ENCODE measurements at regions not wholly inside any gene's neighbourhood (a gene's known extent, or its start where the extent isn't known, plus 50 kb on each side); places are given as distances from the start of the nearest gene placed in this dataset.

DNA sequence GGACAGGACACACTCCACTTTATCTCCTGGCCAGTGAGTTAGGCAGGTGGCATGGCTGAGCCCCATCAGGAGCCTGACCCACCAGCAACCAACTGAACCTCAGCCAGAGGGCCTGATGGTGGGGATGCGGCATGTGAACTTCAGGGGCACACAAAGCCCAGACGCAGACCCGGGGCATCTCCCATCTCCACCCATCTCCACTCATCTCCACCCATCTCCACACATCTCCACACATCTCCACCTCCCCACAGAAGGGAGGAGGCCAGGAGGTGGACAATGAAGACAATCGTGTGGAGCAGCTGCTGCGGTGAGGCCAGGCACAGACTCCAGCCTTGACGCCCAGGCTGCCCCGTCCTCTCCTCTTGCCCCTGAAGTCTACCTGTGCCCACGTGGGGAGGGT, 340.8 kb downstream of the CTTN start:
- TF ChIP-seq SMC3 (conservative IDR thresholded peaks at IDR 0.05; ENCODE audit: poor library complexity) (no peak), EP300 (conservative IDR thresholded peaks at IDR 0.05; ENCODE audit: poor library complexity, severe bottlenecking) (no peak), TAF1 (IDR thresholded peaks at IDR 0.05; ENCODE audit: low read depth) (no peak), MXI1 (conservative IDR thresholded peaks at IDR 0.05; ENCODE audit: poor library complexity, severe bottlenecking) (no peak), RAD21 (conservative IDR thresholded peaks at IDR 0.05) (no peak), EZH2 (IDR thresholded peaks at IDR 0.05; ENCODE audit: borderline replicate concordance, insufficient read depth, low read length, poor library complexity, severe bottlenecking) (no peak), POLR2AphosphoS5 (IDR thresholded peaks at IDR 0.05) (no peak)
- TF ChIP-seq, protein P1, sequence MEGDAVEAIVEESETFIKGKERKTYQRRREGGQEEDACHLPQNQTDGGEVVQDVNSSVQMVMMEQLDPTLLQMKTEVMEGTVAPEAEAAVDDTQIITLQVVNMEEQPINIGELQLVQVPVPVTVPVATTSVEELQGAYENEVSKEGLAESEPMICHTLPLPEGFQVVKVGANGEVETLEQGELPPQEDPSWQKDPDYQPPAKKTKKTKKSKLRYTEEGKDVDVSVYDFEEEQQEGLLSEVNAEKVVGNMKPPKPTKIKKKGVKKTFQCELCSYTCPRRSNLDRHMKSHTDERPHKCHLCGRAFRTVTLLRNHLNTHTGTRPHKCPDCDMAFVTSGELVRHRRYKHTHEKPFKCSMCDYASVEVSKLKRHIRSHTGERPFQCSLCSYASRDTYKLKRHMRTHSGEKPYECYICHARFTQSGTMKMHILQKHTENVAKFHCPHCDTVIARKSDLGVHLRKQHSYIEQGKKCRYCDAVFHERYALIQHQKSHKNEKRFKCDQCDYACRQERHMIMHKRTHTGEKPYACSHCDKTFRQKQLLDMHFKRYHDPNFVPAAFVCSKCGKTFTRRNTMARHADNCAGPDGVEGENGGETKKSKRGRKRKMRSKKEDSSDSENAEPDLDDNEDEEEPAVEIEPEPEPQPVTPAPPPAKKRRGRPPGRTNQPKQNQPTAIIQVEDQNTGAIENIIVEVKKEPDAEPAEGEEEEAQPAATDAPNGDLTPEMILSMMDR (IDR thresholded peaks at IDR 0.05; ENCODE audit: poor library complexity, severe bottlenecking): no peak
- TF ChIP-seq, protein P2, sequence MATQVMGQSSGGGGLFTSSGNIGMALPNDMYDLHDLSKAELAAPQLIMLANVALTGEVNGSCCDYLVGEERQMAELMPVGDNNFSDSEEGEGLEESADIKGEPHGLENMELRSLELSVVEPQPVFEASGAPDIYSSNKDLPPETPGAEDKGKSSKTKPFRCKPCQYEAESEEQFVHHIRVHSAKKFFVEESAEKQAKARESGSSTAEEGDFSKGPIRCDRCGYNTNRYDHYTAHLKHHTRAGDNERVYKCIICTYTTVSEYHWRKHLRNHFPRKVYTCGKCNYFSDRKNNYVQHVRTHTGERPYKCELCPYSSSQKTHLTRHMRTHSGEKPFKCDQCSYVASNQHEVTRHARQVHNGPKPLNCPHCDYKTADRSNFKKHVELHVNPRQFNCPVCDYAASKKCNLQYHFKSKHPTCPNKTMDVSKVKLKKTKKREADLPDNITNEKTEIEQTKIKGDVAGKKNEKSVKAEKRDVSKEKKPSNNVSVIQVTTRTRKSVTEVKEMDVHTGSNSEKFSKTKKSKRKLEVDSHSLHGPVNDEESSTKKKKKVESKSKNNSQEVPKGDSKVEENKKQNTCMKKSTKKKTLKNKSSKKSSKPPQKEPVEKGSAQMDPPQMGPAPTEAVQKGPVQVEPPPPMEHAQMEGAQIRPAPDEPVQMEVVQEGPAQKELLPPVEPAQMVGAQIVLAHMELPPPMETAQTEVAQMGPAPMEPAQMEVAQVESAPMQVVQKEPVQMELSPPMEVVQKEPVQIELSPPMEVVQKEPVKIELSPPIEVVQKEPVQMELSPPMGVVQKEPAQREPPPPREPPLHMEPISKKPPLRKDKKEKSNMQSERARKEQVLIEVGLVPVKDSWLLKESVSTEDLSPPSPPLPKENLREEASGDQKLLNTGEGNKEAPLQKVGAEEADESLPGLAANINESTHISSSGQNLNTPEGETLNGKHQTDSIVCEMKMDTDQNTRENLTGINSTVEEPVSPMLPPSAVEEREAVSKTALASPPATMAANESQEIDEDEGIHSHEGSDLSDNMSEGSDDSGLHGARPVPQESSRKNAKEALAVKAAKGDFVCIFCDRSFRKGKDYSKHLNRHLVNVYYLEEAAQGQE (IDR thresholded peaks at IDR 0.05; ENCODE audit: borderline replicate concordance): no peak
- Histone ChIP-seq H3K79me2 (replicated peaks; ENCODE audit: insufficient read depth, low read length) (no peaks in the 10 kb centered on the region), H3K27me3 (ENCODE audit: insufficient read depth, low read depth, low read length) (no peaks in the 10 kb centered on the region), H3K27ac (ENCODE audit: low read length) (no peak overlapping the region), H3K36me3 (ENCODE audit: insufficient read depth, low read length) (no peaks in the 10 kb centered on the region), H3K4me2 (ENCODE audit: low read length) (no peak overlapping the region), H3K9me3 (ENCODE audit: low read length) (no peaks in the 10 kb centered on the region), H4K20me1 (ENCODE audit: insufficient read depth) (no peaks in the 10 kb centered on the region), H2AFZ (ENCODE audit: low read depth, low read length) (no peak overlapping the region), H3K9me2 (ENCODE audit: insufficient read depth, low read length) (no peaks in the 10 kb centered on the region), H3F3A (ENCODE audit: insufficient read depth, low read length, poor library complexity, severe bottlenecking) (no peaks in the 10 kb centered on the region), H3K9ac (ENCODE audit: low read length) (no peak overlapping the region), H3K4me3 (ENCODE audit: low read length) (no peak overlapping the region)

DNA sequence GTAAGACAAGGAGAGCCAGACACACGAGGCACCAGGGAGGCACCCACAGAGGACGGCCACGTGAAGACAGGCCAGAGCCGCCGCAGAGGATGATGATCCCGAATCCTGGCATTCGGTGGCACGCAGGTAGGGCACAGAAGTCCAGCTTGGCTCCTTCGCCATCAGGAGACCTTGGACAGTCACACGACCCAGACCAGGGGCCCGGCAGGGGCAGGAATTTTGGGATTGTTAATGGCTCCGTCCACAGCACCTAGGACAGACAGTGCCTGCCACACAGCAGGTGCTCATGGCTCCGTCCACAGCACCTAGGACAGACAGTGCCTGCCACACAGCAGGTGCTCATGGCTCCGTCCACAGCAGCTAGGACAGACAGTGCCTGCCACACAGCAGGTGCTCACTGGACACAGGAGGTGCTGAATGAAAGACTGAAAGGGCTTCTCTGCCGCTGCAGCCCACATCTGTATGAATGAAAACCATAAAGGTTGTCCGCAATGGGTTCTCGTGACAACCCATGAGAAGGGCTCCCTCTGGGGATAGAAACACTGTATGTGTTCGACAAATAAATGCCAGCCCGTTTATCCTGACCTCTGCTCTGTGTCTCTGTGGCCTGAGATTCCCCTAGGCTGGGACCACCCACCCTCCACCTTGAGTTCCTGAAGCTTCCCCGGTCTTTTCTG, 341.6 kb downstream of the CTTN start:
- Histone ChIP-seq H2AFZ (ENCODE audit: low read depth, low read length) (no peak overlapping the region), H3F3A (ENCODE audit: insufficient read depth, low read length, poor library complexity, severe bottlenecking) (no peaks in the 10 kb centered on the region), H3K9ac (ENCODE audit: low read length) (no peak overlapping the region), H3K27ac (ENCODE audit: low read length) (no peak overlapping the region), H3K79me2 (replicated peaks; ENCODE audit: insufficient read depth, low read length) (no peaks in the 10 kb centered on the region), H3K36me3 (ENCODE audit: insufficient read depth, low read length) (no peaks in the 10 kb centered on the region), H3K4me3 (ENCODE audit: low read length) (no peak overlapping the region), H3K9me3 (ENCODE audit: low read length) (no peaks in the 10 kb centered on the region), H3K9me2 (ENCODE audit: insufficient read depth, low read length) (no peaks in the 10 kb centered on the region), H3K27me3 (ENCODE audit: insufficient read depth, low read depth, low read length) (no peaks in the 10 kb centered on the region), H4K20me1 (ENCODE audit: insufficient read depth) (no peaks in the 10 kb centered on the region), H3K4me2 (ENCODE audit: low read length) (no peak overlapping the region)
- TF ChIP-seq POLR2AphosphoS5 (IDR thresholded peaks at IDR 0.05) (no peak), EZH2 (IDR thresholded peaks at IDR 0.05; ENCODE audit: borderline replicate concordance, insufficient read depth, low read length, poor library complexity, severe bottlenecking) (no peak), SMC3 (conservative IDR thresholded peaks at IDR 0.05; ENCODE audit: poor library complexity) (peak; percentile 55), RAD21 (conservative IDR thresholded peaks at IDR 0.05) (peak; percentile 54), MXI1 (conservative IDR thresholded peaks at IDR 0.05; ENCODE audit: poor library complexity, severe bottlenecking) (no peak)
- TF ChIP-seq, protein P1 (IDR thresholded peaks at IDR 0.05; ENCODE audit: poor library complexity, severe bottlenecking): peak; percentile 48
- TF ChIP-seq, protein P2 (IDR thresholded peaks at IDR 0.05; ENCODE audit: borderline replicate concordance): no peak
